Naive thymus-derived CD4-positive, alpha-beta T cell (primary cell): ENCODE measurements at regions not wholly inside any gene's neighbourhood (a gene's known extent, or its start where the extent isn't known, plus 50 kb on each side); places are given as distances from the start of the nearest gene placed in this dataset.
"Not testable (repeated sequence)": the region's sequence is repeated elsewhere in the genome, so short reads cannot be mapped to it uniquely, and the experiment has no call there.

ENCODE experiments used
- ATAC-seq: fragments of 150-1000 bp; cut with Tn5 transposase; 2 replicates; pipeline ENCODE4 v1.10.0; 2021; ENCODE audit warnings: mild to moderate bottlenecking, moderate library complexity
- CTCF ChIA-PET: fragments of 350-600 bp; sonication (Branson Sonifier 250); formaldehyde crosslinking; loops from one replicate; lab custom pipeline; 2021; ENCODE audit warnings: antibody characterized with exemption; lab: Charles Lee
- POLR2A ChIA-PET: fragments of 350-600 bp; sonication (Branson Sonifier 250); formaldehyde crosslinking; loops from one replicate; lab custom pipeline; 2021; ENCODE audit warnings: antibody characterized with exemption, inconsistent platforms; lab: Charles Lee
- DNase-seq, 9 donors: peaks; one replicate each; pipeline versions ENCODE4 v3.0.0 to v3.0.0-alpha.2; 2020 to 2022; ENCODE audit warnings: mixed read lengths in 1 of 9
- H3K27ac ChIP-seq: one replicate; pipeline ENCODE4 v1.7.0; 2013; ENCODE audit warnings: mild to moderate bottlenecking, low read depth, low read length, moderate library complexity
- H3K27me3 ChIP-seq, 2 donors: one replicate each; pipeline ENCODE4 v1.7.0; 2013; ENCODE audit warnings: low read length in 2 of 2, mild to moderate bottlenecking in 2 of 2, moderate library complexity in 2 of 2; ENCODE audit not compliant: control insufficient read depth in 2 of 2, insufficient read depth in 2 of 2
- H3K36me3 ChIP-seq, 3 experiments: 1 replicate in 2 of 3; 2 replicates in 1 of 3; pipeline ENCODE4 v1.7.0; 2013; ENCODE audit warnings: low read length in 3 of 3, mild to moderate bottlenecking in 3 of 3, moderate library complexity in 1 of 3; ENCODE audit not compliant: insufficient read depth in 3 of 3, control insufficient read depth in 2 of 3
- H3K4me1 ChIP-seq, 2 donors: one replicate each; pipeline ENCODE4 v1.7.0; 2013; ENCODE audit warnings: low read length in 2 of 2, mild to moderate bottlenecking in 2 of 2, moderate library complexity in 1 of 2; ENCODE audit not compliant: control insufficient read depth in 2 of 2, insufficient read depth in 2 of 2
- H3K4me3 ChIP-seq: 2 replicates; pipeline ENCODE4 v1.7.0; 2013; ENCODE audit warnings: mild to moderate bottlenecking, low read length
- H3K9me3 ChIP-seq, 3 experiments: 1 replicate in 2 of 3; 2 replicates in 1 of 3; pipeline ENCODE4 v1.7.0; 2013; ENCODE audit warnings: low read length in 3 of 3; ENCODE audit not compliant: control insufficient read depth in 2 of 3
- H3K27ac Mint-ChIP-seq, 9 donors: one replicate each; pipeline ENCODE4 v1.8.0; 2020 to 2022; ENCODE audit warnings: mixed read lengths in 9 of 9, mild to moderate bottlenecking in 8 of 9, moderate library complexity in 5 of 9, inconsistent platforms in 2 of 9
- H3K27me3 Mint-ChIP-seq, 5 donors: one replicate each; pipeline ENCODE4 v1.8.0; 2021 to 2022; ENCODE audit warnings: mixed read lengths in 5 of 5, mild to moderate bottlenecking in 1 of 5
- H3K36me3 Mint-ChIP-seq, 5 donors: one replicate each; pipeline ENCODE4 v1.8.0; 2020 to 2022; ENCODE audit warnings: mixed read lengths in 5 of 5, mild to moderate bottlenecking in 3 of 5, inconsistent platforms in 1 of 5
- H3K4me1 Mint-ChIP-seq, 7 donors: one replicate each; pipeline ENCODE4 v1.8.0; 2020 to 2022; ENCODE audit warnings: mixed read lengths in 7 of 7, mild to moderate bottlenecking in 3 of 7, inconsistent platforms in 1 of 7
- H3K4me3 Mint-ChIP-seq, 10 donors: one replicate each; pipeline ENCODE4 v1.8.0; 2020 to 2022; ENCODE audit warnings: mild to moderate bottlenecking in 10 of 10, mixed read lengths in 10 of 10, moderate library complexity in 6 of 10, inconsistent platforms in 2 of 10
- H3K9me3 Mint-ChIP-seq, 11 donors: one replicate each; pipeline ENCODE4 v1.8.0; 2020 to 2022; ENCODE audit warnings: mixed read lengths in 11 of 11, mild to moderate bottlenecking in 4 of 11, inconsistent platforms in 1 of 11, moderate library complexity in 1 of 11
- intact Hi-C, 2 donors: fragments of 100-400 bp; cut with micrococcal nuclease; formaldehyde crosslinking; loops; one replicate each; pipeline ENCODE4 v1.15.1; 2023

DNA sequence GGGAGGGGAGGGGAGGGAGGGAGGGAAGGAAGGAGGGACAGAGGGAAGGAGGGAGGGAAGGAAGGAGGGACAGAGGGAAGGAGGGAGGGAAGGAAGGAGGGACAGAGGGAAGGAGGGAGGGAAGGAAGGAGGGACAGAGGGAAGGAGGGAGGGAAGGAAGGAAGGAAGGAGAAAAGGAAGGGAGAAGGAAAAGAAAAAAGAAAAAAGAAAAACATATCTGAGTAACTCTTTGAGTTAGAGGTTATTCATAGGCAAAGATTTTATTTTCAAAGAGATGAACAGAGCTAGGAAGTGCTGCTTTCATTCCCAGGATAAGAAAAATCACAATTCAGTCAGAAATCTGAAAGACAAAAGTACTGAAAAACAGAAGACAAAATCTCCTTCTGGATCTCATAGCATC, 379.7 kb upstream of the GYPC start:
- intact Hi-C loops, H3K9me3 Mint-ChIP-seq, H3K4me3 Mint-ChIP-seq, ATAC-seq, H3K27ac Mint-ChIP-seq, H3K4me3 ChIP-seq, H3K27ac ChIP-seq, H3K27me3 ChIP-seq, H3K9me3 ChIP-seq, H3K36me3 Mint-ChIP-seq, H3K4me1 ChIP-seq, H3K36me3 ChIP-seq, CTCF ChIA-PET, POLR2A ChIA-PET, DNase-seq, H3K4me1 Mint-ChIP-seq: not testable (repeated sequence)
- H3K27me3 Mint-ChIP-seq = peaks cover 0 to 29% (median 6%) of the 10 kb centered on the region in 5 donors

DNA sequence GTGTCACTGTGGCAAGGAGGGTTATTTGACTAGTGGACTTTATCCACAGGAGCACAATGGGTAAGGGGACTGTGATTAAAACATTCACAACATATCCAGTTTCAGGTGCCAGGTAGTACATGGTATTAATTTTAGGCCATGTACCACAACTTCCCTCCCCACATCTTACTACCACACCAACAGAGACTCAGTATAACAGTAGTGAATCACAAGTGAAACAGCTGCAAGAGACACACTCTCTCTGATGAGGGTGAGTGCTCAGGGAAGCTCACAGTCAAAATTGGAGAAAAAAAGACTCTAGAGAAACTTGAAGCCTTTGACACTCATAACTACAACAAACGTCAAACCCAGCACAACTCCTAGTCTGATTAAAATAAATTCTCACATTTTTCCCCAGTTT, 367.6 kb upstream of the GYPC start:
- ATAC-seq (no peak), DNase-seq (no peak)
- CTCF ChIA-PET = no interaction called here
- no peaks in the 10 kb centered on the region for H3K9me3 ChIP-seq
- Mint-ChIP-seq H3K4me1 (no peaks in the 10 kb centered on the region), H3K36me3 (no peaks in the 10 kb centered on the region), H3K4me3 (no peak overlapping the region), H3K9me3 (peaks cover 0 to 5% (median 0%) of the 10 kb centered on the region in 11 donors), H3K27me3 (peaks cover 0 to 25% (median 12%) of the 10 kb centered on the region in 5 donors), H3K27ac (no peak overlapping the region)
- no peaks in the 10 kb centered on the region for H3K4me1 ChIP-seq
- no peak overlapping the region for H3K4me3 ChIP-seq
- no peaks in the 10 kb centered on the region for H3K27me3 ChIP-seq
- intact Hi-C loops = no loop called here
- POLR2A ChIA-PET = no interaction called here
- no peaks in the 10 kb centered on the region for H3K36me3 ChIP-seq
- no peak overlapping the region for H3K27ac ChIP-seq

DNA sequence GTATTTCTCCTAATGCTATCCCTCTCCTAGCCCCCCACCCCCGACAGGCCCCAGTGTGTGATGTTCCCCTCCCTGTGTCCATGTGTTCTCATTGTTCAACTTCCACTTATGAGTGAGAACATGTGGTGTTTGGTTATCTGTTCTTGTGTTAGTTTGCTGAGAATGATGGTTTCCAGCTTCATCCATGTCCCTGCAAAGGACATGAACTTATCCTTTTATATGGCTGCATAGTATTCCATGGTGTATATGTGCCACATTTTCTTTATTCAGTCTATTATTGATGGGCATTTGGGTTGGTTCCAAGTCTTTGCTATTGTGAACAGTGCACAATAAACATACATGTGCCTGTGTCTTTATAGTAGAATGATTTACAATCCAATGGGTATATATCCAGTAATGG, 362.0 kb upstream of the GYPC start:
- POLR2A ChIA-PET, CTCF ChIA-PET, H3K27ac ChIP-seq, DNase-seq, ATAC-seq, intact Hi-C loops, H3K27ac Mint-ChIP-seq, H3K4me1 ChIP-seq, H3K4me1 Mint-ChIP-seq, H3K4me3 Mint-ChIP-seq, H3K36me3 ChIP-seq, H3K9me3 ChIP-seq, H3K4me3 ChIP-seq, H3K36me3 Mint-ChIP-seq, H3K27me3 ChIP-seq: not testable (repeated sequence)
- peaks cover 0 to 10% (median 0%) of the 10 kb centered on the region in 11 donors for H3K9me3 Mint-ChIP-seq
- peaks cover 0 to 16% (median 9%) of the 10 kb centered on the region in 5 donors for H3K27me3 Mint-ChIP-seq

DNA sequence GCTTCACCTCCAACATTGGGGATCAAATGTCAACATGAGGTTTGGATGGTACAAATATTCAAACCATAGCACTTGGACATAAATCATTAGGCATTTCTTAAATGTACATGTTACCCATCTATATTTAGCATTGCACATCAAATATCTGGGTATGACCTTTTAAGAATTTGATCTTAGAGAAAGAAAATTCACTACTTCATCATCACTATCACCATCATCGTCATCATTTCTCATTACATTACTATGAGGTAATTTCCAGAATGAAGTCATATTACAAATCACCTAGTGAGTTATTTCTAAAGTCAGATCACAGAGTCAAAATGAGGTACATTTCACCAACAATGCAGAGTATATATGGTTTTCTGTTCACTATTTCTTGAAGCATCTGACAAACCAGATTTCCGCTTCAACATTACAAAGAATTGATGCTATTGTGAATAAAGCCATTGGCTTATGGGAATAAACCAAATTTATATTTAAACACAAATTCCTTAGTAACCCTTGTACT, 356.4 kb upstream of the GYPC start:
- no peak overlapping the region for H3K27ac ChIP-seq
- H3K36me3 ChIP-seq = no peaks in the 10 kb centered on the region
- no peak overlapping the region for H3K4me3 Mint-ChIP-seq
- H3K27me3 Mint-ChIP-seq = peaks cover 0 to 8% (median 5%) of the 10 kb centered on the region in 5 donors
- H3K9me3 ChIP-seq = no peaks in the 10 kb centered on the region
- no peaks in the 10 kb centered on the region for H3K36me3 Mint-ChIP-seq
- no peak overlapping the region for H3K4me3 ChIP-seq
- no peaks in the 10 kb centered on the region for H3K4me1 ChIP-seq
- POLR2A ChIA-PET = no interaction called here
- intact Hi-C loops = no loop called here
- CTCF ChIA-PET = no interaction called here
- ATAC-seq (no peak), DNase-seq (no peak)
- H3K27me3 ChIP-seq = no peaks in the 10 kb centered on the region
- H3K27ac Mint-ChIP-seq = no peak overlapping the region
- H3K4me1 Mint-ChIP-seq = no peaks in the 10 kb centered on the region
- H3K9me3 Mint-ChIP-seq = peaks cover 0 to 5% (median 0%) of the 10 kb centered on the region in 11 donors

DNA sequence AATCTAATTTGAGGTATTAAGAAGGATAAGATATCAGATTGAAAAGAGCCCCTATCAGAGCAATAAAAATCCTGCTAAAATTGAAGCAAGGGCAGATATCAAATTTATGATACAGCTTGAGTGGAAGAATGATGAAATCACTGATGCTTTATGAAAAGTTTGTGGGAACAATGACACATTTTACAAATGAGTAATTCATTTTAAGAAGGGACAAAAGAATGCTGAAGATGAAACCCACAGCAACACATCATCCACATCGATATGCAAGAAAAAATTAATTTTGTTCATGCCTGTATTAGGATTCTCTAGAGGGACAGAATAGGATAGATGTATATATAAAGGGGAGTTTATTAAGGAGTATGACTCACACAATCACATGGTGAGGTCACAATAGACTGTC, 355.6 kb upstream of the GYPC start:
- H3K27me3 ChIP-seq = no peaks in the 10 kb centered on the region
- CTCF ChIA-PET = no interaction called here
- Mint-ChIP-seq H3K4me1 (no peaks in the 10 kb centered on the region), H3K27me3 (peaks cover 0 to 5% (median 4%) of the 10 kb centered on the region in 5 donors), H3K9me3 (no peaks in the 10 kb centered on the region), H3K4me3 (no peak overlapping the region), H3K36me3 (no peaks in the 10 kb centered on the region), H3K27ac (no peak overlapping the region)
- ATAC-seq (no peak), DNase-seq (no peak)
- H3K4me3 ChIP-seq = no peak overlapping the region
- intact Hi-C loops = no loop called here
- no peaks in the 10 kb centered on the region for H3K9me3 ChIP-seq
- H3K4me1 ChIP-seq = no peaks in the 10 kb centered on the region
- POLR2A ChIA-PET = no interaction called here
- H3K36me3 ChIP-seq = no peaks in the 10 kb centered on the region
- no peak overlapping the region for H3K27ac ChIP-seq

DNA sequence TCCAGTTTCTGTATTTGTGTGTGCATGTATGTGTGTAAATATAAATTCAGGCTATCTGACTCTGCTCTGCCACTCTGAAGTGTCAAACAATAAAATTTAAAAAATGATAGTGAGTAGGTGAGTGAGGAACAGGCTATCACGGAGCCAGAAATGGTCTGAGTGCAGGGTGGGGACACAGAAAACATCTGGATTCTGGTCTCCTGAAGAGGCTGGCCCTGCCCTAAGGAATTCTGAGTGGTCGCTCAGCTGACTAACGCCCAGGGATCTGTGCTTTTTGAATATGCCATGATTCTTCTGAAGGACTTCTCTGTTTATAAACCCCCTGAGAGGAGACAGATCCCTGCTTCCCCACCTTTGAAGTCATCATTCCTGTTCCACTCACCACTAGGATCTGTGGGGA, 353.9 kb upstream of the GYPC start:
- Histone ChIP-seq H3K9me3 (no peaks in the 10 kb centered on the region), H3K4me1 (no peaks in the 10 kb centered on the region), H3K36me3 (no peaks in the 10 kb centered on the region), H3K27ac (no peak overlapping the region), H3K27me3 (no peaks in the 10 kb centered on the region), H3K4me3 (no peak overlapping the region)
- no peak for ATAC-seq
- Mint-ChIP-seq H3K27ac (no peak overlapping the region), H3K4me1 (no peaks in the 10 kb centered on the region), H3K4me3 (no peak overlapping the region), H3K36me3 (no peaks in the 10 kb centered on the region), H3K9me3 (no peaks in the 10 kb centered on the region), H3K27me3 (peaks cover 0 to 5% (median 4%) of the 10 kb centered on the region in 5 donors)
- CTCF ChIA-PET = no interaction called here
- no peak for DNase-seq
- POLR2A ChIA-PET = interaction anchor here (0.5 kb wide), 1 partner anchor 204 kb away, joined by 3 read pairs; no protein-coding TSS in a partner anchor
- intact Hi-C loops = no loop called here

DNA sequence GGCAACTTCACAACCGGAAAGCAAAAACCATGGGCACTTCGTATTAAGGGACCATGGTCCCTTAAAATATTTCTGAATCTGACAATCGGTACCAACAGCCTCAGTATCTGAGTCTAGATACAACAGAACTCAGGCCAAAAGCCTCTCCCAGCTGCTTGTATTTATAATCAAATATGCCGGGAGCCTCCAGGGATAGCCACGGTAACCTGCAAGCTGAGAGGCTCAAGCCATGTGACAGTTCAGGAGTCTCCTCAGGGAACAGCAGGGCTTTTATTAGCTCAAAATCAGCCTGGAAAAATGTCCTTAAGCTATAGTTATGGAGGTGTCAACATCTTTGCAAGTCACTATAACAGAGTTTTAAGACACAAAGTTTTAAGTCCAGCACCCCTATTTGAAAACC, 352.8 kb upstream of the GYPC start:
- Histone ChIP-seq H3K27me3 (no peaks in the 10 kb centered on the region), H3K36me3 (no peaks in the 10 kb centered on the region), H3K4me1 (no peaks in the 10 kb centered on the region), H3K9me3 (no peaks in the 10 kb centered on the region), H3K27ac (no peak overlapping the region), H3K4me3 (no peak overlapping the region)
- Mint-ChIP-seq H3K4me3 (no peak overlapping the region), H3K27me3 (peaks cover 0 to 5% (median 4%) of the 10 kb centered on the region in 5 donors), H3K4me1 (no peaks in the 10 kb centered on the region), H3K27ac (no peak overlapping the region), H3K9me3 (no peaks in the 10 kb centered on the region), H3K36me3 (no peaks in the 10 kb centered on the region)
- ATAC-seq (no peak), DNase-seq (no peak)
- intact Hi-C loops = no loop called here
- ChIA-PET CTCF (no interaction called here), POLR2A (no interaction called here)
